ENCODE measurements at regions not wholly inside any gene's neighbourhood (a gene's known extent, or its start where the extent isn't known, plus 50 kb on each side); places are given as distances from the start of the nearest gene placed in this dataset.

DNA sequence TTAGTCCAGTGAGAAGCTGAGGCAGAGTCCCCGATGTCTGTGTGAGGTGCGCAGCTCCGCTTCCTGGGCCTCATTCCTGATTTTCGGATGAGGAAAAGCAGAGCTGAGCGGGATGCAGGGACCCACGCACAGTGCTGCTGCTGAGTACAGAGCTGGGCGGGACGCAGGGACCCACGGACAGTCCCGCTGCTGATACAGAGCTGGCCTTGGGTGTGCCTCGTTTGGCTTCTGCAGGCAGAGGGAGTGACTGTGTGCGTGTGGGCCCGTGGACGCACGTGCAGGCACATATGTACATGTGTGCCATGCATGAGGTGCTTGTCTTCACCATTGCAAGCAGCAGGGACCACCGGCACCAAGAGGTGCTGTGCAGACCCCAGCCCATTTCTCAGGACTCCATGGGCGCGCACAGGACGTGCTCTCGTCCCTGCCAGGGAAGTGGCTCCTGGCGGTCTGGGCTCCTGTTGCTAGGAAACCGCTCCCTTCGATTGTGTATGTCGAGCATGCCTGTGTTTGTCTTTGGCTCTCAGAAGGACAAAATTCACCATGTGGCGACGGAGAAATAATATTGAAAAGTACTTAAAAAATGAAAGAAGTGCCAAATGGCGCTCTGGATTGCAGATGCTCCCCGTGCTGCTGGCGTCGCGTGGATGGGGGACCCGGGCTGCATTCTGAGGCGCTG lies 303.8 kb upstream of the MKI67 start:
- BruUV-seq (replicated peaks), result no TSS peak
- in situ Hi-C loops (cut with HindIII; ENCODE audit: extremely low pct_ligation_motif_present, low pct_unique_long_range_greater_than_20kb), result no loop called here
- Histone ChIP-seq H3K79me2 (ENCODE audit: insufficient read depth, low read length) (no peaks in the 10 kb centered on the region), H3K4me1 (ENCODE audit: insufficient read depth, low read length) (no peaks in the 10 kb centered on the region), H3K4me3 (replicated peaks in 1 of 3; ENCODE audit: insufficient read depth in 1 of 3, low read depth in 2 of 3, low read length in 3 of 3) (no peak overlapping the region), H3K27me3 (ENCODE audit: control insufficient read depth in 1 of 2, insufficient read depth in 2 of 2, low read length in 2 of 2) (peaks cover 6 to 39% of the 10 kb centered on the region in 2 experiments; a peak in 4 of 5 replicates), H3K4me2 (ENCODE audit: low read depth, low read length) (no peak overlapping the region), H3K27ac (ENCODE audit: extremely low read length, insufficient read depth, low read length) (no peak overlapping the region), H2AFZ (ENCODE audit: low read length) (no peak overlapping the region), H3K9me3 (ENCODE audit: low read length) (no peaks in the 10 kb centered on the region), H3K36me3 (replicated peaks in 1 of 2; ENCODE audit: control insufficient read depth in 1 of 2, insufficient read depth in 2 of 2, low read length in 2 of 2) (no peaks in the 10 kb centered on the region), H3K9ac (ENCODE audit: insufficient read depth, low read depth, low read length) (no peak overlapping the region), H4K20me1 (ENCODE audit: insufficient read depth, low read length) (no peaks in the 10 kb centered on the region)
- 11% methylated on average over 20 of the region's 33 CpGs for WGBS (ENCODE audit: low lambda C conversion rate)
- ATAC-seq, result no peak
- intact Hi-C loops (cut with micrococcal nuclease; ENCODE audit: unreplicated experiment), result no loop called here
- FAIRE-seq, result no peak
- POLR2A ChIA-PET, result no interaction called here
- TF ChIP-seq, protein P1, sequence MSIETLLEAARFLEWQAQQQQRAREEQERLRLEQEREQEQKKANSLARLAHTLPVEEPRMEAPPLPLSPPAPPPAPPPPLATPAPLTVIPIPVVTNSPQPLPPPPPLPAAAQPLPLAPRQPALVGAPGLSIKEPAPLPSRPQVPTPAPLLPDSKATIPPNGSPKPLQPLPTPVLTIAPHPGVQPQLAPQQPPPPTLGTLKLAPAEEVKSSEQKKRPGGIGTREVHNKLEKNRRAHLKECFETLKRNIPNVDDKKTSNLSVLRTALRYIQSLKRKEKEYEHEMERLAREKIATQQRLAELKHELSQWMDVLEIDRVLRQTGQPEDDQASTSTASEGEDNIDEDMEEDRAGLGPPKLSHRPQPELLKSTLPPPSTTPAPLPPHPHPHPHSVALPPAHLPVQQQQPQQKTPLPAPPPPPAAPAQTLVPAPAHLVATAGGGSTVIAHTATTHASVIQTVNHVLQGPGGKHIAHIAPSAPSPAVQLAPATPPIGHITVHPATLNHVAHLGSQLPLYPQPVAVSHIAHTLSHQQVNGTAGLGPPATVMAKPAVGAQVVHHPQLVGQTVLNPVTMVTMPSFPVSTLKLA (IDR thresholded peaks at IDR 0.05), result peak; percentile 83
- no peak for TF ChIP-seq DMAP1 (CRISPR knock-in tag; IDR thresholded peaks at IDR 0.05)
- no peak for TF ChIP-seq NFE2 (CRISPR knock-in tag; IDR thresholded peaks at IDR 0.05)
- TF ChIP-seq ZNF432 (CRISPR knock-in tag; IDR thresholded peaks at IDR 0.05; ENCODE audit: borderline replicate concordance), result no peak
- no peak for TF ChIP-seq ZNF619 (CRISPR knock-in tag; IDR thresholded peaks at IDR 0.05)
- TF ChIP-seq, protein P2, sequence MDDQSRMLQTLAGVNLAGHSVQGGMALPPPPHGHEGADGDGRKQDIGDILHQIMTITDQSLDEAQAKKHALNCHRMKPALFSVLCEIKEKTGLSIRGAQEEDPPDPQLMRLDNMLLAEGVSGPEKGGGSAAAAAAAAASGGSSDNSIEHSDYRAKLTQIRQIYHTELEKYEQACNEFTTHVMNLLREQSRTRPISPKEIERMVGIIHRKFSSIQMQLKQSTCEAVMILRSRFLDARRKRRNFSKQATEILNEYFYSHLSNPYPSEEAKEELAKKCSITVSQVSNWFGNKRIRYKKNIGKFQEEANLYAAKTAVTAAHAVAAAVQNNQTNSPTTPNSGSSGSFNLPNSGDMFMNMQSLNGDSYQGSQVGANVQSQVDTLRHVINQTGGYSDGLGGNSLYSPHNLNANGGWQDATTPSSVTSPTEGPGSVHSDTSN (CRISPR knock-in tag; IDR thresholded peaks at IDR 0.05; ENCODE audit: borderline replicate concordance), result no peak
- DNase-seq (ENCODE audit: low spot score), result no peak
- CTCF ChIA-PET (ENCODE audit: low intra/inter-chr PET ratio, low total read pairs), result no interaction called here

All from HepG2 (cell line).